SIG-M5 treated with dmso at 0.1 percent for 504 hours (cell line): ENCODE measurements at regions not wholly inside any gene's neighbourhood (a gene's known extent, or its start where the extent isn't known, plus 50 kb on each side); places are given as distances from the start of the nearest gene placed in this dataset.

Experiments used
- DNase-seq: peaks from one replicate; lab custom pipeline; 2025; ENCODE audit not compliant: unreplicated experiment; lab: John Stamatoyannopoulos, UW

- DNase-seq = no peak
These were observed 174.5 kb upstream of the MAOA start for GRCh38 chrX:43481576-43481975.

GRCh38 chrX:43493756-43494155 is 162.3 kb upstream of the MAOA start:
- DNase-seq = no peak

GRCh38 chrX:43500246-43500645 is 155.9 kb upstream of the MAOA start:
- DNase-seq = no peak

GRCh38 chrX:43500996-43501694 is 155.0 kb upstream of the MAOA start:
- DNase-seq = no peak

GRCh38 chrX:43504394-43504793 is 151.7 kb upstream of the MAOA start:
- DNase-seq = no peak

- DNase-seq = no peak
These were observed 150.3 kb upstream of the MAOA start for GRCh38 chrX:43505769-43506168.

- DNase-seq = no peak
These were observed 147.4 kb upstream of the MAOA start for GRCh38 chrX:43508694-43509093.

GRCh38 chrX:43510209-43510608 is 145.9 kb upstream of the MAOA start:
- DNase-seq = no peak

GRCh38 chrX:43513085-43513484 is 143.0 kb upstream of the MAOA start:
- DNase-seq = no peak

- no peak for DNase-seq
These were observed 141.3 kb upstream of the MAOA start for GRCh38 chrX:43514820-43515219.

- DNase-seq = no peak
These were observed 133.5 kb upstream of the MAOA start for GRCh38 chrX:43522582-43522981.

GRCh38 chrX:43525901-43526610 is 130.0 kb upstream of the MAOA start:
- no peak for DNase-seq

- DNase-seq = no peak
These were observed 129.2 kb upstream of the MAOA start for GRCh38 chrX:43526878-43527277.

GRCh38 chrX:43527801-43528200 is 128.3 kb upstream of the MAOA start:
- DNase-seq = no peak

- no peak for DNase-seq
These were observed 125.3 kb upstream of the MAOA start for GRCh38 chrX:43530837-43531236.

- no peak for DNase-seq
These were observed 115.8 kb upstream of the MAOA start for GRCh38 chrX:43540318-43540717.

GRCh38 chrX:43551590-43551989 is 104.5 kb upstream of the MAOA start:
- DNase-seq = no peak

- DNase-seq = no peak
These were observed 103.9 kb upstream of the MAOA start for GRCh38 chrX:43552156-43552555.

- no peak for DNase-seq
These were observed 103.4 kb upstream of the MAOA start for GRCh38 chrX:43552703-43553102.

GRCh38 chrX:43553257-43553656 is 102.8 kb upstream of the MAOA start:
- DNase-seq = no peak

GRCh38 chrX:43556207-43556606 is 99.9 kb upstream of the MAOA start:
- DNase-seq = no peak

GRCh38 chrX:43557792-43558191 is 98.3 kb upstream of the MAOA start:
- peak; percentile 46 for DNase-seq

GRCh38 chrX:43559644-43560043 is 96.5 kb upstream of the MAOA start:
- no peak for DNase-seq
